Muscle of leg (tissue), 3 donors: ENCODE measurements at regions not wholly inside any gene's neighbourhood (a gene's known extent, or its start where the extent isn't known, plus 50 kb on each side); places are given as distances from the start of the nearest gene placed in this dataset.
"Not testable (repeated sequence)": the region's sequence is repeated elsewhere in the genome, so short reads cannot be mapped to it uniquely, and the experiment has no call there.

Experiments used
- DNase-seq: peaks from one replicate; pipeline ENCODE4 v3.0.0; 2013
- H3K27ac ChIP-seq: one replicate; pipeline ENCODE4 v1.5.1; 2013; ENCODE audit warnings: mild to moderate bottlenecking, low read length, control low read depth
- H3K27me3 ChIP-seq: one replicate; pipeline ENCODE4 v1.6.1; 2013; ENCODE audit warnings: low read length; ENCODE audit not compliant: control insufficient read depth, insufficient read depth
- H3K36me3 ChIP-seq: one replicate; pipeline ENCODE4 v1.6.1; 2013; ENCODE audit warnings: low read length; ENCODE audit not compliant: control insufficient read depth, insufficient read depth
- H3K4me1 ChIP-seq: one replicate; pipeline ENCODE4 v1.6.1; 2013; ENCODE audit warnings: low read length; ENCODE audit not compliant: control insufficient read depth, insufficient read depth
- H3K4me3 ChIP-seq: one replicate; pipeline ENCODE4 v1.5.1; 2013; ENCODE audit warnings: low read length, control low read depth
- H3K9me3 ChIP-seq: replicated peaks from 2 replicates; pipeline ENCODE4 v1.6.1; 2013; ENCODE audit warnings: low read depth, low read length; ENCODE audit not compliant: control insufficient read depth
- WGBS: methylation state at CpG from one replicate; pipeline ENCODE4 v1.1.5; 2013; ENCODE audit warnings: missing lambda C conversion rate; ENCODE audit not compliant: insufficient coverage; 5-methylcytosine and 5-hydroxymethylcytosine counted together

- H3K9me3 ChIP-seq = no peaks in the 10 kb centered on the region
- no CpG with 5 or more reads among the region's 9 CpGs for WGBS
- H3K27me3 ChIP-seq = no peaks in the 10 kb centered on the region
- H3K27ac ChIP-seq = no peak overlapping the region
- DNase-seq = no peak
- H3K36me3 ChIP-seq = no peaks in the 10 kb centered on the region
- H3K4me3 ChIP-seq = no peak overlapping the region
- H3K4me1 ChIP-seq = no peaks in the 10 kb centered on the region
Observed at GRCh38 chr4:55028196-55028595, 97.2 kb downstream of the KDR start.

- Histone ChIP-seq H3K4me1 (no peaks in the 10 kb centered on the region), H3K4me3 (no peak overlapping the region), H3K36me3 (no peaks in the 10 kb centered on the region), H3K9me3 (no peaks in the 10 kb centered on the region), H3K27ac (no peak overlapping the region), H3K27me3 (no peaks in the 10 kb centered on the region)
- WGBS = no CpG with 5 or more reads among the region's 2 CpGs
- no peak for DNase-seq
Observed at GRCh38 chr4:55027596-55027995, 97.8 kb downstream of the KDR start.

- H3K9me3 ChIP-seq, DNase-seq: not testable (repeated sequence)
- WGBS = 60% methylated on average over 2 of the region's 6 CpGs
Observed at GRCh38 chr4:55025456-55025855, 99.9 kb downstream of the KDR start.

DNA sequence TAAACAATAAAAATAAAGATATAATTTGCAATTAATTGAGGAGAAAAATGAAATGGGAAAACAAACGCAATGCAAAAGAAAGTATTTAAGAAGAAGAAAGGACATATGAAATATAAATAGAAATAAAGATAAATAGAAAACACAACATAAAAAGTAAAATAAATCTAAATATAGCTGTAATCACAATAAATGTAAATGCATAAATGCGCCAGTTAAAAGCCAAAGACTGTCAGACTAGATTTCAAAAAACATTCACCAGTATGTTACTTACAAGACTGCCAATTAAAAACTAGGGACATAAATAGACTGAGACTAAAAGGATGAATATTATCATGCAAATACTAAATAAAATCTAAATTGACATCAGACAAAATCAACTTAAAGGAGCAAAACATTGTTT, 102.4 kb downstream of the KDR start:
- Histone ChIP-seq H3K36me3 (no peaks in the 10 kb centered on the region), H3K27me3 (no peaks in the 10 kb centered on the region)
- WGBS = no CpG with 5 or more reads among the region's 2 CpGs

More at GRCh38 chr4:55025456-55025855, 99.9 kb downstream of the KDR start:
- H3K27ac ChIP-seq, H3K4me1 ChIP-seq, H3K36me3 ChIP-seq, H3K27me3 ChIP-seq, H3K4me3 ChIP-seq: not testable (repeated sequence)

DNA sequence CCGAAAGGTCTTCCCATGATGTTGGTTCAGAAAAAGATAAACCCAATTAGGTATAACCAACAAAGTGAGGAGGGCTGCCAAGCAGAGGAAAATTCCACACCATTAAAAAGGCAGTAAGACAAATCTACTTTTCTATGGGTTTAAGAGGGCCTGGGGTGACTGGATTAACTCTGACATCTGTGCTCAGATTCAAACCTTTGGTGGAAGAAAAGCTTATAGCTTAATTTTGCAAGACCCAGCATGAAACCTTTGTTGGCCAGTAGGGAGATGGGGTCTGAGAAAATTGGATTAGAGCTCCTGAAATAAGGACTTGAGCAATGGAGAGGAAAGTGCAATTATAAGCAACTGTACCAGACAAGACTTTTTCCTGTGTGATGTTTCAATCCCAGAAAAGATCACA, 104.2 kb downstream of the KDR start:
- no CpG with 5 or more reads among the region's 1 CpG for WGBS
- no peaks in the 10 kb centered on the region for H3K27me3 ChIP-seq
- H3K4me1 ChIP-seq = no peaks in the 10 kb centered on the region
- no peak overlapping the region for H3K4me3 ChIP-seq
- no peaks in the 10 kb centered on the region for H3K36me3 ChIP-seq
- no peak overlapping the region for H3K27ac ChIP-seq
- no peak for DNase-seq
- no peaks in the 10 kb centered on the region for H3K9me3 ChIP-seq

More for the DNA sequence above, 102.4 kb downstream of the KDR start:
- H3K4me3 ChIP-seq = no peak overlapping the region
- H3K4me1 ChIP-seq = no peaks in the 10 kb centered on the region
- no peak overlapping the region for H3K27ac ChIP-seq
- H3K9me3 ChIP-seq = no peaks in the 10 kb centered on the region
- no peak for DNase-seq

DNA sequence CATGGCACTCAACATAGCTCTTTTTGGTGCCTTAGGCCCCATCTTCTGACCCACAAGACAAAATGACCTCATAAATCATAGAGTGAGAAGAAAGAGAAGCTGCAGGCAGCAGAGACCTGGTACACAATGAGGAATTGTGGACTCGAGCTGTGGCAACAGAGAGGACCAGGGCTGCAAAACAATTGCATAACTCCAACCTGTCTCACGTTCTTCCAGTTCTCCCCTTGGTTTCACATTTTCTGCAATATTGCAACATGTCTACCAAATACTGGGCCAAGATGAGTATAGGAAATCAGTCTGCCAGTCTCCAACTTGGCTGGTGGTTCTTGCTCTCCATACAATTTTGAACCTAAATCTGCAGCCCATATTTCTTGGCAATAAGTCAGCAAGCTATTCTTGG, 105.3 kb downstream of the KDR start:
- H3K36me3 ChIP-seq = no peaks in the 10 kb centered on the region
- WGBS = no CpG with 5 or more reads among the region's 2 CpGs
- no peak overlapping the region for H3K27ac ChIP-seq
- H3K4me3 ChIP-seq = no peak overlapping the region
- DNase-seq = no peak
- H3K9me3 ChIP-seq = no peaks in the 10 kb centered on the region
- no peaks in the 10 kb centered on the region for H3K27me3 ChIP-seq
- H3K4me1 ChIP-seq = no peaks in the 10 kb centered on the region

- no peak for DNase-seq
- Histone ChIP-seq H3K9me3 (no peaks in the 10 kb centered on the region), H3K27me3 (no peaks in the 10 kb centered on the region), H3K27ac (no peak overlapping the region), H3K4me1 (no peaks in the 10 kb centered on the region), H3K4me3 (no peak overlapping the region), H3K36me3 (no peaks in the 10 kb centered on the region)
- 80% methylated on average over 1 of the region's 2 CpGs for WGBS
Observed at GRCh38 chr4:55018978-55019377, 106.4 kb downstream of the KDR start.

GRCh38 chr4:55018521-55018920, 106.9 kb downstream of the KDR start:
- H3K27me3 ChIP-seq = no peaks in the 10 kb centered on the region
- H3K4me1 ChIP-seq = no peaks in the 10 kb centered on the region
- H3K9me3 ChIP-seq = no peaks in the 10 kb centered on the region
- H3K36me3 ChIP-seq = no peaks in the 10 kb centered on the region
- no CpG with 5 or more reads among the region's 2 CpGs for WGBS
- H3K27ac ChIP-seq = no peak overlapping the region
- DNase-seq = no peak
- H3K4me3 ChIP-seq = no peak overlapping the region

DNA sequence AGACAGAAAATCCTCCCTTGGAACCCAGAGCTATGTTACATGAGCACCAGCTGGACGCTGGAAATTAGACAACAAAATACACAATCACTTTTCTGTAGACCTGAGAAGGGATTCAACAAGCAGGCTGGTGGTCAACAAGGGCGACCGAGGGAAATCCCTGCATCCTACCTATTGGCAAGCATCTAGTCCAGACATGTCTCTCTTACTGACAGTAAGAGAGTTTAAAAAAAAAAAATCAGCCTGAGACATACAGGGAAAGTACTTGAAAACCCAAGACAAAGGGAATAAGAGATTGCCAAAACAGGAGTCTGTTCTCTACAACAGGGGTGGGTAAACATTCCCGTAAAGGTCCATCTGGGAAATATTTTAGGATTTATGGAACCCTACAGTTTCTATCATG, 108.0 kb downstream of the KDR start:
- no peak for DNase-seq
- H3K9me3 ChIP-seq = no peaks in the 10 kb centered on the region
- no peaks in the 10 kb centered on the region for H3K4me1 ChIP-seq
- no peaks in the 10 kb centered on the region for H3K36me3 ChIP-seq
- WGBS = no CpG with 5 or more reads among the region's 4 CpGs
- H3K27ac ChIP-seq = no peak overlapping the region
- no peaks in the 10 kb centered on the region for H3K27me3 ChIP-seq
- H3K4me3 ChIP-seq = no peak overlapping the region

DNA sequence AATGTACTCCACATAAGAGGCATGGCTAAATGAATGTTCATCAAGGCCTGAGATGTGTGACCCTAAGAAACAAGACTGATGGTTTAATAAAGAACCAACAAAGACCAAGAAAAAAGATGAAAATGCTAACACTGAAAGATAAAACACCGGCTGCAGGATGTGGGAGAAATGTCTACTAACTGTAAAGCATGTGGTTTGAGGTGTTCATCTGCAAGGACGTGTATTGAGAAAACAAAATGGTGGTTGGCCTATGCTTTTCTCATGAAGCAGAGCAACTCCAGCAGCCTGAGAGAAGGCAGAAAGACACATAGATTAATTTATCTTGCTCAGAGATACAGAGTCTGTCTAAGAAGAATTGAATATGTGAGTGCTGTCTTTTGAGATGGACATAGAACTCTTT, 109.3 kb downstream of the KDR start:
- 94% methylated on average over 2 of the region's 2 CpGs for WGBS

GRCh38 chr4:55014876-55015275, 110.5 kb downstream of the KDR start:
- Histone ChIP-seq H3K4me1 (no peaks in the 10 kb centered on the region), H3K9me3 (no peaks in the 10 kb centered on the region), H3K27ac (no peak overlapping the region), H3K36me3 (no peaks in the 10 kb centered on the region), H3K4me3 (no peak overlapping the region), H3K27me3 (no peaks in the 10 kb centered on the region)
- DNase-seq = no peak
- WGBS = 19% methylated on average over 2 of the region's 2 CpGs

More for the DNA sequence above, 109.3 kb downstream of the KDR start:
- no peak overlapping the region for H3K27ac ChIP-seq
- H3K36me3 ChIP-seq = no peaks in the 10 kb centered on the region
- H3K27me3 ChIP-seq = no peaks in the 10 kb centered on the region
- no peak for DNase-seq
- no peaks in the 10 kb centered on the region for H3K9me3 ChIP-seq
- H3K4me1 ChIP-seq = no peaks in the 10 kb centered on the region
- no peak overlapping the region for H3K4me3 ChIP-seq
